OCI-LY3 (cell line): ENCODE measurements at regions not wholly inside any gene's neighbourhood (a gene's known extent, or its start where the extent isn't known, plus 50 kb on each side); places are given as distances from the start of the nearest gene placed in this dataset.

Experiments used
- H2AFZ ChIP-seq: fragments of 200-600, 300-600 bp; shearing (Covaris generic); 2 replicates; pipeline ENCODE4 v1.6.0; 2014; ENCODE audit warnings: antibody characterized with exemption, low read depth, low read length
- H3K27ac ChIP-seq: fragments of 200-600, 300-600 bp; sonication (generic); 2 replicates; pipeline ENCODE4 v1.5.1; 2014; ENCODE audit warnings: mild to moderate bottlenecking, low read length, moderate library complexity, mixed read lengths
- H3K27me3 ChIP-seq: fragments of 200-600, 300-600 bp; sonication (generic); 2 replicates; pipeline ENCODE4 v1.6.1; 2014; ENCODE audit warnings: low read depth, low read length, mixed read lengths
- H3K36me3 ChIP-seq: fragments of 200-600, 300-600 bp; sonication (generic); replicated peaks from 2 replicates; pipeline ENCODE3; 2014; ENCODE audit warnings: low read depth, low read length, mixed read lengths
- H3K4me1 ChIP-seq: fragments of 300-600, 200-600 bp; sonication (generic); 2 replicates; pipeline ENCODE4 v1.6.1; 2014; ENCODE audit warnings: low read length, mixed read lengths
- H3K4me2 ChIP-seq: fragments of 200-600, 300-600 bp; sonication (generic); 2 replicates; pipeline ENCODE4 v1.6.1; 2014; ENCODE audit warnings: low read length, mixed read lengths
- H3K4me3 ChIP-seq: fragments of 300-600, 200-600 bp; sonication (generic); 2 replicates; pipeline ENCODE4 v1.5.1; 2014; ENCODE audit warnings: antibody characterized with exemption, mild to moderate bottlenecking, low read length, moderate library complexity
- H3K79me2 ChIP-seq: fragments of 300-600, 200-600 bp; shearing (Covaris generic); 2 replicates; pipeline ENCODE4 v1.6.1; 2014; ENCODE audit warnings: mild to moderate bottlenecking, low read length, mixed read lengths
- H3K9ac ChIP-seq: fragments of 300-600, 200-600 bp; shearing (Covaris generic); 2 replicates; pipeline ENCODE4 v1.6.0; 2014; ENCODE audit warnings: mild to moderate bottlenecking, low read length, moderate library complexity
- H3K9me3 ChIP-seq: fragments of 200-600, 300-600 bp; shearing (Covaris generic); 2 replicates; pipeline ENCODE4 v1.6.1; 2014; ENCODE audit warnings: low read length, mixed read lengths; ENCODE audit not compliant: insufficient read depth
- H4K20me1 ChIP-seq: fragments of 200-600, 300-600 bp; sonication (generic); 2 replicates; pipeline ENCODE4 v1.6.1; 2016; ENCODE audit warnings: low read length, mixed read lengths; ENCODE audit not compliant: insufficient read depth
- EZH2phosphoT487 ChIP-seq: fragments of 200-600 bp; shearing (Covaris generic); IDR thresholded peaks from 2 replicates; pipeline ENCODE4 v1.6.1; 2018; ENCODE audit warnings: antibody characterized with exemption, mixed run types, low read depth
- TF ChIP-seq, protein P1 (sequence below): fragments of 200-600, 300-600 bp; sonication (generic); IDR thresholded peaks from 2 replicates; pipeline ENCODE4 v1.5.1; 2014; ENCODE audit warnings: antibody characterized with exemption, low read length, low read depth

DNA sequence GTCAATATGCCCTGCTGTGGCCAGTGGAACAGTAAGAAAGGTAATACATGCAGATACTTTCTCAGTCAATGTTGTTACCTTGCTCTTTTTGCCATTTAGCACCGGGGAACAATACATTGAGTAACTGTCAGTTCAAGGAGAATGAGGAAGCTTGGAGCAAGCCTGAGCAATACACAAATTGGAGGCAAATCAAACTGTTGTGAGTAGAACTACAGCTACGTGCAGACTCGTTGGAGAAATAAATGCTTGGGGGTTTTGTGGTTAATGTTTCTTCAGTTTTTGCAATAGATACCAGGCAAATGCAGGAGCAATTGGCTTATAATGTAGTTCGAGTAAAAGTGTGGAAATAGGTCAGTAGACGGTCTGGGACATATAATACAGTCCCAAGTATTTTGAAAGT is 587.3 kb upstream of the ROBO1 start:
- 0 out of 2 replicates have a peak overlapping the region, but pooled peaks have one; percentile 16 for H2AFZ ChIP-seq
- H3K4me1 ChIP-seq: peaks cover 7% of the 10 kb centered on the region
- no peaks in the 10 kb centered on the region for H3K9me3 ChIP-seq
- no peaks in the 10 kb centered on the region for H4K20me1 ChIP-seq
- no peak overlapping the region for H3K4me2 ChIP-seq
- H3K4me3 ChIP-seq: no peak overlapping the region
- H3K27me3 ChIP-seq: no peaks in the 10 kb centered on the region
- H3K27ac ChIP-seq: no peak overlapping the region
- no peak for TF ChIP-seq EZH2phosphoT487
- TF ChIP-seq, protein P1, sequence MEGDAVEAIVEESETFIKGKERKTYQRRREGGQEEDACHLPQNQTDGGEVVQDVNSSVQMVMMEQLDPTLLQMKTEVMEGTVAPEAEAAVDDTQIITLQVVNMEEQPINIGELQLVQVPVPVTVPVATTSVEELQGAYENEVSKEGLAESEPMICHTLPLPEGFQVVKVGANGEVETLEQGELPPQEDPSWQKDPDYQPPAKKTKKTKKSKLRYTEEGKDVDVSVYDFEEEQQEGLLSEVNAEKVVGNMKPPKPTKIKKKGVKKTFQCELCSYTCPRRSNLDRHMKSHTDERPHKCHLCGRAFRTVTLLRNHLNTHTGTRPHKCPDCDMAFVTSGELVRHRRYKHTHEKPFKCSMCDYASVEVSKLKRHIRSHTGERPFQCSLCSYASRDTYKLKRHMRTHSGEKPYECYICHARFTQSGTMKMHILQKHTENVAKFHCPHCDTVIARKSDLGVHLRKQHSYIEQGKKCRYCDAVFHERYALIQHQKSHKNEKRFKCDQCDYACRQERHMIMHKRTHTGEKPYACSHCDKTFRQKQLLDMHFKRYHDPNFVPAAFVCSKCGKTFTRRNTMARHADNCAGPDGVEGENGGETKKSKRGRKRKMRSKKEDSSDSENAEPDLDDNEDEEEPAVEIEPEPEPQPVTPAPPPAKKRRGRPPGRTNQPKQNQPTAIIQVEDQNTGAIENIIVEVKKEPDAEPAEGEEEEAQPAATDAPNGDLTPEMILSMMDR: no peak
- no peaks in the 10 kb centered on the region for H3K36me3 ChIP-seq
- no peaks in the 10 kb centered on the region for H3K79me2 ChIP-seq
- H3K9ac ChIP-seq: no peak overlapping the region

DNA sequence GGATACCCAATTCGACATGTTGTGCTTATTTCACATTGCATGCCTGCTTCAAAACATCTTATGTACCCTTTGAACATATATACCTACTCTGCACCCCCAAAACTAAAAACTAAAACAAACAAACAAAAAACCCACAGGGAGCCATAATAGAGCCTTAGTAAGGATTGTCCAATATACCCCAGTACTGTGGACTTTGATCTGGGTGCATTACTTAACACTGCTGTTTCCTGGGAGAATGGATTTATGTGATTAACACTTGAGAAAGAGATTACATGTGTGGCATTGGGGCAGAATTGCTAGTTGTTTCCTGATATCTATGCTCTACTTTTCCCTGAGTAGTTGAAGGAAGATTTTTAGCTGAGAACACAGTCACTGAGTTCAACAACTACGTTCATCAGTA is 583.4 kb upstream of the ROBO1 start:
- Histone ChIP-seq H3K4me3 (no peak overlapping the region), H4K20me1 (no peaks in the 10 kb centered on the region), H3K27ac (no peak overlapping the region), H3K4me1 (peaks cover 7% of the 10 kb centered on the region), H3K9ac (no peak overlapping the region), H2AFZ (no peak overlapping the region), H3K79me2 (no peaks in the 10 kb centered on the region), H3K9me3 (no peaks in the 10 kb centered on the region), H3K4me2 (no peak overlapping the region), H3K36me3 (no peaks in the 10 kb centered on the region), H3K27me3 (no peaks in the 10 kb centered on the region)
- TF ChIP-seq, protein P1: no peak
- TF ChIP-seq EZH2phosphoT487: no peak

DNA sequence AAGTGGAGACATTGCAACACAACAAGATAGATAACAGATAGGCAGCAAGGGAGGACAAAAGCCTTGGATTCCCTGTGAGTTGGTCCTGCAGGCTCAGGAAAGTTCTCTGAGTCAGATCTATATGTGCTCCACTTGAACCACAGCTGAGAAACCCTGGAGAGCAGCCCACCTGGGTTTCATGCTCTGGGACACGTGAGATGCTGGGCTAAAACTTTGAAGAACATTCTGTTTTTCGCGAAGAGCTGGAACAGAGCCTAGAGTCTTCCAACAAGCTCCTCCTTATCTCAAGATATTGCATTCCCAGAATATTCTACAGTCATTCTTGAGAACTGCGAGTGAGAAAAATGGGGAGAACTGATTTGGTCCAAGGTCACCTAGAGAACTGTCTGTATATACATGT is 583.0 kb upstream of the ROBO1 start:
- Histone ChIP-seq H2AFZ (no peak overlapping the region), H3K27me3 (no peaks in the 10 kb centered on the region), H3K9ac (no peak overlapping the region), H3K4me3 (no peak overlapping the region), H3K79me2 (no peaks in the 10 kb centered on the region), H3K27ac (no peak overlapping the region), H3K4me1 (peaks cover 7% of the 10 kb centered on the region), H3K36me3 (no peaks in the 10 kb centered on the region), H4K20me1 (no peaks in the 10 kb centered on the region), H3K4me2 (no peak overlapping the region), H3K9me3 (no peaks in the 10 kb centered on the region)
- TF ChIP-seq EZH2phosphoT487: no peak
- TF ChIP-seq, protein P1: no peak

DNA sequence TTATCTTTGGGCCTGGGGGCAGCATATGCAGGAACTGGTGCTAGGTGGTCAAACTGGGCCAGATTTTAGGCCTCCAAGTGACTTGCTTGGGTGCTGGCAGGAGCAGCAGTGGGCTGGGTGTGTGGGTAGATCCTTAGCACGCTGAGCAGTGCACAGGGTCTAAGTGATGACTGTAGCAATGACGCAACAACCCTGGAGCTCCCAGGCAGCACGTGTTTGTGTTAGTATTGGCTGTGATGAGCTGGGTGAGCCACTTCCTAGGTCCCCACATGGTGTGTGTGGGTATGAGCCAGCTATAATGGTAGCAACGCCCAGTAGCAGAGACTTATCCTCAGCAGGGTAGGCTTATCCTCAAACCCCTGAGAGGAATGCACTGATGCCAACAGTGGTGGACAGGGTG is 570.6 kb upstream of the ROBO1 start:
- no peaks in the 10 kb centered on the region for H4K20me1 ChIP-seq
- no peaks in the 10 kb centered on the region for H3K27me3 ChIP-seq
- H3K79me2 ChIP-seq: no peaks in the 10 kb centered on the region
- H3K27ac ChIP-seq: no peak overlapping the region
- no peak overlapping the region for H3K4me3 ChIP-seq
- H3K9ac ChIP-seq: no peak overlapping the region
- H3K36me3 ChIP-seq: no peaks in the 10 kb centered on the region
- no peaks in the 10 kb centered on the region for H3K9me3 ChIP-seq
- H3K4me1 ChIP-seq: no peaks in the 10 kb centered on the region
- H2AFZ ChIP-seq: no peak overlapping the region
- TF ChIP-seq, protein P1: no peak
- no peak overlapping the region for H3K4me2 ChIP-seq
